Smooth muscle cell (in vitro differentiated cells): ENCODE measurements at regions not wholly inside any gene's neighbourhood (a gene's known extent, or its start where the extent isn't known, plus 50 kb on each side); places are given as distances from the start of the nearest gene placed in this dataset.

ENCODE experiments used
- DNase-seq: peaks from one replicate; lab custom pipeline; 2025; ENCODE audit not compliant: unreplicated experiment; lab: John Stamatoyannopoulos, UW
- H2AFZ ChIP-seq: fragments of 200-600 bp; sonication (generic); 2 replicates; pipeline ENCODE4 v1.6.0; 2016; ENCODE audit warnings: antibody characterized with exemption, low read depth, mild to moderate bottlenecking
- H3F3A ChIP-seq: fragments of 200-600 bp; sonication (generic); 2 replicates; pipeline ENCODE4 v1.6.0; 2017; ENCODE audit warnings: antibody characterized with exemption, low read depth
- H3K27ac ChIP-seq: fragments of 200-600 bp; sonication (generic); 2 replicates; pipeline ENCODE4 v1.5.1; 2016; ENCODE audit warnings: low read depth, mild to moderate bottlenecking
- H3K27me3 ChIP-seq: fragments of 200-600 bp; sonication (generic); 2 replicates; pipeline ENCODE4 v1.6.1; 2016; ENCODE audit warnings: low read depth, mild to moderate bottlenecking
- H3K36me3 ChIP-seq: fragments of 200-600 bp; sonication (generic); 2 replicates; pipeline ENCODE4 v1.5.1; 2016; ENCODE audit warnings: low read depth
- H3K4me1 ChIP-seq: fragments of 200-600 bp; sonication (generic); 2 replicates; pipeline ENCODE4 v1.5.1; 2016; ENCODE audit warnings: low read depth
- H3K4me2 ChIP-seq: fragments of 200-600 bp; sonication (generic); 2 replicates; pipeline ENCODE4 v1.6.0; 2016; ENCODE audit warnings: mild to moderate bottlenecking
- H3K4me3 ChIP-seq: fragments of 200-600 bp; sonication (generic); 2 replicates; pipeline ENCODE4 v1.5.1; 2016; ENCODE audit warnings: mild to moderate bottlenecking
- H3K79me2 ChIP-seq: fragments of 200-600 bp; sonication (generic); 2 replicates; pipeline ENCODE4 v1.6.0; 2016; ENCODE audit warnings: low read depth, mild to moderate bottlenecking
- H3K9ac ChIP-seq: fragments of 200-600 bp; sonication (generic); 2 replicates; pipeline ENCODE4 v1.6.0; 2016; ENCODE audit warnings: low read depth
- H3K9me3 ChIP-seq: fragments of 200-600 bp; sonication (generic); replicated peaks from 2 replicates; pipeline ENCODE4 v1.5.1; 2016; ENCODE audit warnings: low read depth
- H4K20me1 ChIP-seq: fragments of 200-600 bp; sonication (generic); 2 replicates; pipeline ENCODE4 v1.6.0; 2016; ENCODE audit warnings: low read depth
- CTCF ChIP-seq: fragments of 200-600 bp; sonication (generic); IDR thresholded peaks from 2 replicates; pipeline ENCODE4 v1.5.1; 2017; ENCODE audit warnings: borderline replicate concordance, mild to moderate bottlenecking, antibody characterized with exemption; ENCODE audit not compliant: insufficient read depth, poor library complexity, severe bottlenecking
- WGBS: methylation state at CpG from one replicate; pipeline ENCODE4 v1.1.7; 2016; ENCODE audit warnings: low lambda C conversion rate; 5-methylcytosine and 5-hydroxymethylcytosine counted together

- H3K27me3 ChIP-seq = no peaks in the 10 kb centered on the region
- H3K9me3 ChIP-seq = no peaks in the 10 kb centered on the region
- no peaks in the 10 kb centered on the region for H3K36me3 ChIP-seq
- H3K4me2 ChIP-seq = no peak overlapping the region
- DNase-seq = no peak
- H3F3A ChIP-seq = no peaks in the 10 kb centered on the region
- no peak overlapping the region for H3K9ac ChIP-seq
- no peaks in the 10 kb centered on the region for H3K4me1 ChIP-seq
- H3K27ac ChIP-seq = no peak overlapping the region
- 89% methylated on average over 3 of the region's 3 CpGs for WGBS
- no peak overlapping the region for H2AFZ ChIP-seq
- TF ChIP-seq CTCF = no peak
- no peaks in the 10 kb centered on the region for H3K79me2 ChIP-seq
- H4K20me1 ChIP-seq = no peaks in the 10 kb centered on the region
- H3K4me3 ChIP-seq = no peak overlapping the region
These were observed 637.2 kb upstream of the NUDT12 start for GRCh38 chr5:104199771-104200170.

GRCh38 chr5:104198156-104198555 is 635.6 kb upstream of the NUDT12 start:
- Histone ChIP-seq H3K4me3 (no peak overlapping the region), H3K4me2 (no peak overlapping the region), H3K27ac (no peak overlapping the region), H3K4me1 (no peaks in the 10 kb centered on the region), H3K9ac (no peak overlapping the region), H3K27me3 (no peaks in the 10 kb centered on the region), H4K20me1 (no peaks in the 10 kb centered on the region), H3K9me3 (no peaks in the 10 kb centered on the region), H3F3A (no peaks in the 10 kb centered on the region), H3K79me2 (no peaks in the 10 kb centered on the region), H2AFZ (no peak overlapping the region), H3K36me3 (no peaks in the 10 kb centered on the region)
- DNase-seq = no peak
- no peak for TF ChIP-seq CTCF
- 100% methylated on average over 1 of the region's 1 CpG for WGBS

- Histone ChIP-seq H3K27me3 (no peaks in the 10 kb centered on the region), H2AFZ (no peak overlapping the region), H3K9me3 (no peaks in the 10 kb centered on the region), H3K9ac (no peak overlapping the region), H4K20me1 (no peaks in the 10 kb centered on the region), H3K4me2 (no peak overlapping the region), H3K4me3 (no peak overlapping the region), H3K79me2 (no peaks in the 10 kb centered on the region), H3K4me1 (no peaks in the 10 kb centered on the region), H3K27ac (peak overlapping the region; percentile 39), H3F3A (no peaks in the 10 kb centered on the region), H3K36me3 (no peaks in the 10 kb centered on the region)
- 36% methylated on average over 2 of the region's 2 CpGs for WGBS
- no peak for TF ChIP-seq CTCF
- DNase-seq = no peak
These were observed 627.3 kb upstream of the NUDT12 start for GRCh38 chr5:104189909-104190308.

GRCh38 chr5:104189031-104189430 is 626.4 kb upstream of the NUDT12 start:
- no peaks in the 10 kb centered on the region for H3K79me2 ChIP-seq
- H3K36me3 ChIP-seq = no peaks in the 10 kb centered on the region
- no peak overlapping the region for H3K4me3 ChIP-seq
- H3K9ac ChIP-seq = no peak overlapping the region
- no peak for DNase-seq
- H2AFZ ChIP-seq = no peak overlapping the region
- H3F3A ChIP-seq = no peaks in the 10 kb centered on the region
- H3K27me3 ChIP-seq = no peaks in the 10 kb centered on the region
- H3K4me2 ChIP-seq = no peak overlapping the region
- H3K9me3 ChIP-seq = no peaks in the 10 kb centered on the region
- no peaks in the 10 kb centered on the region for H3K4me1 ChIP-seq
- H4K20me1 ChIP-seq = no peaks in the 10 kb centered on the region
- WGBS = 84% methylated on average over 4 of the region's 4 CpGs
- peak overlapping the region; percentile 39 for H3K27ac ChIP-seq
- no peak for TF ChIP-seq CTCF
